Body of pancreas (tissue), 4 donors: ENCODE measurements at regions not wholly inside any gene's neighbourhood (a gene's known extent, or its start where the extent isn't known, plus 50 kb on each side); places are given as distances from the start of the nearest gene placed in this dataset.

Experiments
- ATAC-seq: fragments of 150-250 bp; one replicate; pipeline ENCODE4 v1.9.1; 2016
- DNase-seq, 4 donors: peaks; one replicate each; pipeline ENCODE4 v3.0.0-alpha.2; 2019
- H3K27ac ChIP-seq, 4 donors: fragments of 200-600 bp; sonication (generic); 1 replicate in 3 of 4; 2 replicates in 1 of 4; pipeline versions ENCODE4 v1.5.1 to v1.6.1; 2016 to 2019; ENCODE audit warnings: mild to moderate bottlenecking in 1 of 4, mixed read lengths in 1 of 4, moderate library complexity in 1 of 4
- H3K27me3 ChIP-seq, 2 donors: fragments of 200-600 bp; sonication (generic); one replicate each; pipeline ENCODE4 v1.6.0; 2016; ENCODE audit warnings: mild to moderate bottlenecking in 1 of 2
- H3K36me3 ChIP-seq, 2 donors: fragments of 200-600 bp; sonication (generic); replicated peaks in 1 of 2; 2 replicates each; pipeline ENCODE4 v1.5.1; 2016; ENCODE audit warnings: low read depth in 2 of 2; ENCODE audit not compliant: insufficient read depth in 1 of 2
- H3K4me1 ChIP-seq: fragments of 200-600 bp; sonication (generic); one replicate; pipeline ENCODE4 v1.6.0; 2016
- H3K4me3 ChIP-seq, 2 donors: fragments of 200-600 bp; sonication (generic); 1 replicate in 1 of 2; 2 replicates in 1 of 2; pipeline ENCODE4 v1.5.1; 2016 to 2019
- H3K9me3 ChIP-seq, 3 donors: fragments of 200-600 bp; sonication (generic); 1 replicate in 2 of 3; 2 replicates in 1 of 3; pipeline ENCODE4 v1.5.1; 2016
- POLR2A ChIP-seq, 3 donors: fragments of 450-650 bp; IDR thresholded peaks; one replicate each; pipeline ENCODE4 v1.6.1; 2016; ENCODE audit warnings: antibody characterized with exemption in 3 of 3, mild to moderate bottlenecking in 2 of 3
- WGBS, 2 donors: methylation state at CpG; one replicate each; pipeline ENCODE4 v1.1.5; 2017; 5-methylcytosine and 5-hydroxymethylcytosine counted together
- intact Hi-C: fragments of 100-400 bp; cut with DNase I; formaldehyde crosslinking; loops from one replicate; pipeline ENCODE4 v1.15.1; 2023
- TF ChIP-seq, protein P1 (sequence below), 7 experiments: fragments of 450-650 bp in 4 of 7; fragments of 200-600 bp in 3 of 7; sonication (generic) in 3 of 7; IDR thresholded peaks; one replicate each; pipeline ENCODE4 v1.5.1; 2016 to 2019; ENCODE audit warnings: antibody characterized with exemption in 7 of 7

- no peak overlapping the region for H3K27ac ChIP-seq
- H3K4me1 ChIP-seq = no peaks in the 10 kb centered on the region
- no peaks in the 10 kb centered on the region for H3K27me3 ChIP-seq
- DNase-seq (no peak), ATAC-seq (no peak)
- intact Hi-C loops = no loop called here
- no peaks in the 10 kb centered on the region for H3K36me3 ChIP-seq
- 79 to 81% methylated on average over 2 of the region's 2 CpGs for whole genome bisulfite sequencing, 2 donors
- no peaks in the 10 kb centered on the region for H3K9me3 ChIP-seq
- no peak overlapping the region for H3K4me3 ChIP-seq
- TF ChIP-seq, protein P1, sequence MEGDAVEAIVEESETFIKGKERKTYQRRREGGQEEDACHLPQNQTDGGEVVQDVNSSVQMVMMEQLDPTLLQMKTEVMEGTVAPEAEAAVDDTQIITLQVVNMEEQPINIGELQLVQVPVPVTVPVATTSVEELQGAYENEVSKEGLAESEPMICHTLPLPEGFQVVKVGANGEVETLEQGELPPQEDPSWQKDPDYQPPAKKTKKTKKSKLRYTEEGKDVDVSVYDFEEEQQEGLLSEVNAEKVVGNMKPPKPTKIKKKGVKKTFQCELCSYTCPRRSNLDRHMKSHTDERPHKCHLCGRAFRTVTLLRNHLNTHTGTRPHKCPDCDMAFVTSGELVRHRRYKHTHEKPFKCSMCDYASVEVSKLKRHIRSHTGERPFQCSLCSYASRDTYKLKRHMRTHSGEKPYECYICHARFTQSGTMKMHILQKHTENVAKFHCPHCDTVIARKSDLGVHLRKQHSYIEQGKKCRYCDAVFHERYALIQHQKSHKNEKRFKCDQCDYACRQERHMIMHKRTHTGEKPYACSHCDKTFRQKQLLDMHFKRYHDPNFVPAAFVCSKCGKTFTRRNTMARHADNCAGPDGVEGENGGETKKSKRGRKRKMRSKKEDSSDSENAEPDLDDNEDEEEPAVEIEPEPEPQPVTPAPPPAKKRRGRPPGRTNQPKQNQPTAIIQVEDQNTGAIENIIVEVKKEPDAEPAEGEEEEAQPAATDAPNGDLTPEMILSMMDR (IDR thresholded peaks at IDR 0.05) = no peak
- TF ChIP-seq POLR2A (IDR thresholded peaks at IDR 0.05) = no peak
These were observed 87.4 kb upstream of the FOXQ1 start for GRCh38 chr6:1224514-1224913.

DNA sequence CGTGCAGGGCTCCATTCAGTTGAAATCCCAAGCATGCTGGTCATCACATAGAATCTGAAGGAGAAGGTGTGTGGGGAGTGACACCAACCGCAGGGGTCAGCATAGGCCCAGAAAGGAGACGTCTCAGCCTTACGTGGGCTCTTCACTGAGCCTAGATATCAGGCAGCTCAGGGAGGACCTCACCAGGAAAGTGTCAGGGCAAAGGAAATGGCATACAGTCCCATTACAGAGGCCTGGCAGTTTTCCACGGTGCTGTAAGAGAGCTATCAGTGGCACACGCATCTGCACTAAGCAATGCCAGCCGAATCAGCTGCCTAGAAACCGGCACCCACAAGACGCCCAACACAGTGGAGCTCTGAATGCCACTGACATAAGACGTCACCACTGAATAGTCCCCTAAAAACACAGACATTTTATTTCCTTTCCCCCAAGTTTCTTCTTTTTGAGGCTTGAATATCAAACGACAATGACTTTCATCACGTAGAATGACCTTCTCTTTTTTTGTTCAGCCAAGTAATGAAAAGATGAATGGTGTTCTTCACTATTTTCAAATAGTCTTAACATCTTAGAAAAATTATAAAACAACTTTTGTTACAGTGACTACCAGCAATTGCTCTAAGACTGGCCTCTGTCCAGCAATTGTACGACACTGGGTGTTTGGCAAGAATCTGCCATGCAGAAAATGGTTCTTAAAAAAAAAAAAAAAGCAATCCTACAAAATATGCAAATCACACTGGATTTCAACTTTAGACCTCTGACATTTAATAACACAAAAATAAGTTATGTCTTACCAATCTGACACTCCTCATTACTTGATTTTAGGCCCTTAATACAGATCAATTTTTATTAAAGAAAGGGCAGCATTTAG is 88.9 kb upstream of the FOXQ1 start:
- intact Hi-C loops = no loop called here
- Histone ChIP-seq H3K9me3 (no peaks in the 10 kb centered on the region), H3K27me3 (no peaks in the 10 kb centered on the region), H3K4me3 (no peak overlapping the region), H3K4me1 (no peaks in the 10 kb centered on the region), H3K27ac (no peak overlapping the region), H3K36me3 (no peaks in the 10 kb centered on the region)
- no peak for DNase-seq
- TF ChIP-seq, protein P1 (IDR thresholded peaks at IDR 0.05) = no peak
- no peak for TF ChIP-seq POLR2A (IDR thresholded peaks at IDR 0.05)
- no peak for ATAC-seq
- 72 to 73% methylated on average over 13 of the region's 13 CpGs for WGBS, 2 donors

DNA sequence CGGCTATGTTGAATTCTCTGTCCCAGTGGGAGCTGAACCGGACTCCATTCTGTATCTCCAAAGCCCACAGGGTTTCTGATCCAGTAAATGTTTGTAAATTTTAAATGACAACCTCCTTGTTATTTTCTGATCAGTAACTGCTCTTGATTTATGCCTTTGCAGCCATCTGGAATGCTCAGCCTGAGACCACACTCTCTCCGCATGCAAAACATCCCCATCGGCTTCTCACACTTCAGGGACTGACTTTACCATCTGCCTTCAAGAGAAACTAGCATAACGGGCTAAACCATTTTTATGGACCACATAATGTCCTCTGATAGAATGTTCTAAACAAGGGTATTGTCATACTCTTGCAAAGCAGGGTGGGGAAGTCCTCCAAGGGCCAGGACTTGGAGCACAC is 94.5 kb upstream of the FOXQ1 start:
- H3K36me3 ChIP-seq = no peaks in the 10 kb centered on the region
- no peaks in the 10 kb centered on the region for H3K9me3 ChIP-seq
- no peak overlapping the region for H3K4me3 ChIP-seq
- ATAC-seq (no peak), DNase-seq (no peak)
- TF ChIP-seq POLR2A (IDR thresholded peaks at IDR 0.05) = no peak
- TF ChIP-seq, protein P1 (IDR thresholded peaks at IDR 0.05) = no peak
- H3K27ac ChIP-seq = no peak overlapping the region
- intact Hi-C loops = no loop called here
- H3K4me1 ChIP-seq = no peaks in the 10 kb centered on the region
- WGBS, 2 donors = 80 to 85% methylated on average over 5 of the region's 5 CpGs
- H3K27me3 ChIP-seq = no peaks in the 10 kb centered on the region

GRCh38 chr6:1216488-1216974 is 95.4 kb upstream of the FOXQ1 start:
- Histone ChIP-seq H3K4me1 (no peaks in the 10 kb centered on the region), H3K27me3 (no peaks in the 10 kb centered on the region), H3K9me3 (no peaks in the 10 kb centered on the region), H3K36me3 (no peaks in the 10 kb centered on the region), H3K4me3 (no peak overlapping the region), H3K27ac (no peak overlapping the region)
- DNase-seq (no peak), ATAC-seq (no peak)
- no peak for TF ChIP-seq POLR2A (IDR thresholded peaks at IDR 0.05)
- TF ChIP-seq, protein P1 (IDR thresholded peaks at IDR 0.05) = no peak
- intact Hi-C loops = no loop called here
- WGBS, 2 donors = 29 to 46% methylated on average over 6 of the region's 6 CpGs
